HL-60 (cell line): ENCODE measurements at regions not wholly inside any gene's neighbourhood (a gene's known extent, or its start where the extent isn't known, plus 50 kb on each side); places are given as distances from the start of the nearest gene placed in this dataset.

Experiments
- DNase-seq, 2 experiments: peaks; one replicate each; pipeline ENCODE4 v3.0.0-alpha.2; 2010 to 2020; ENCODE audit warnings: low read depth in 1 of 2, low spot score in 1 of 2
- H3K27ac ChIP-seq: fragments of 250-450 bp; sonication (Bioruptor Pico); replicated peaks from 2 replicates; pipeline ENCODE4 v1.5.1; 2020; ENCODE audit warnings: mild to moderate bottlenecking, moderate library complexity
- H3K27me3 ChIP-seq: fragments of 250-450 bp; sonication (Bioruptor Pico); 2 replicates; pipeline ENCODE4 v1.5.1; 2021; ENCODE audit warnings: mild to moderate bottlenecking, moderate library complexity; ENCODE audit not compliant: insufficient read depth, poor library complexity, severe bottlenecking
- H3K4me3 ChIP-seq: replicated peaks from 2 replicates; pipeline ENCODE4 v1.5.1; 2011; ENCODE audit warnings: mild to moderate bottlenecking, control low read depth, low read length; ENCODE audit not compliant: insufficient read depth
- CTCF ChIP-seq: IDR thresholded peaks from one replicate; pipeline ENCODE4 v1.5.1; 2011; ENCODE audit warnings: low read length, control low read depth, inconsistent platforms; ENCODE audit not compliant: insufficient read depth
- GABPA ChIP-seq: IDR thresholded peaks from 2 replicates; pipeline ENCODE4 v1.6.1; 2012; ENCODE audit warnings: low read depth
- POLR2AphosphoS5 ChIP-seq: IDR thresholded peaks from 2 replicates; pipeline ENCODE4 v1.6.1; 2012; ENCODE audit warnings: low read depth
- REST ChIP-seq: IDR thresholded peaks from 2 replicates; pipeline ENCODE4 v1.6.1; 2012; ENCODE audit warnings: low read depth; ENCODE audit not compliant: insufficient replicate concordance
- SPI1 ChIP-seq: IDR thresholded peaks from 2 replicates; pipeline ENCODE4 v1.6.1; 2012; ENCODE audit warnings: low read depth, mild to moderate bottlenecking, borderline replicate concordance

- Histone ChIP-seq H3K27me3 (no peaks in the 10 kb centered on the region), H3K27ac (no peak overlapping the region), H3K4me3 (no peak overlapping the region)
- no peak for DNase-seq
- TF ChIP-seq POLR2AphosphoS5 (no peak), GABPA (no peak), REST (no peak), SPI1 (no peak), CTCF (no peak)
Measured at GRCh38 chr6:73941892-73942291, 245.9 kb downstream of the CD109 start.

- no peak for TF ChIP-seq POLR2AphosphoS5
- TF ChIP-seq SPI1, result no peak
- TF ChIP-seq CTCF, result no peak
- no peak for DNase-seq
- no peak overlapping the region for H3K27ac ChIP-seq
- H3K27me3 ChIP-seq, result no peaks in the 10 kb centered on the region
- no peak overlapping the region for H3K4me3 ChIP-seq
Measured at GRCh38 chr6:73937805-73938204, 241.8 kb downstream of the CD109 start.

GRCh38 chr6:73932866-73933265 is 236.9 kb downstream of the CD109 start:
- no peaks in the 10 kb centered on the region for H3K27me3 ChIP-seq
- no peak for DNase-seq
- H3K27ac ChIP-seq, result no peak overlapping the region
- H3K4me3 ChIP-seq, result no peak overlapping the region
- TF ChIP-seq GABPA (no peak), POLR2AphosphoS5 (no peak)

DNA sequence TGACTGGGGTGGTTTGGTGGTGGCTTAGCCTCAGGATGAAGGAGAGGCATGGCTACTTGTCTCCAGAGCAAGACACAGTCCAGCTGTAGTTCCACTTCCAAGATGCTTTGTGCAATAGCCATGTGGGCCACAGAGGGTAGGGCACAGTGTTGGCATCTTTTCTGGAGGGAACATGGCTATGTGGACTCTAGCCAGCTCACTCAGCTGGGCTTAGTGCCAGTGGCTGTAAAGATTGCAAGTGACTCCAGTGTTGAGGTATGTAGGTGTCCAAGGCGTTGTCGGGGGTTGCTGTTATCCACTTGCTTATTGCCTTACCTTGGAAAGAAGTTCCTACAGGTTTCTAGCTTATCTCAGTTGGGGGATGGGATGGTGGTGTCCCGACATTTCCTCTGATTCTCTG is 233.4 kb downstream of the CD109 start:
- no peak for TF ChIP-seq GABPA
- TF ChIP-seq CTCF, result no peak
- TF ChIP-seq REST, result no peak
- no peak for TF ChIP-seq SPI1
- no peak for TF ChIP-seq POLR2AphosphoS5
- Histone ChIP-seq H3K4me3 (no peak overlapping the region), H3K27me3 (no peaks in the 10 kb centered on the region), H3K27ac (no peak overlapping the region)
- no peak for DNase-seq
